HG03135 (cell line): ENCODE measurements at regions not wholly inside any gene's neighbourhood (a gene's known extent, or its start where the extent isn't known, plus 50 kb on each side); places are given as distances from the start of the nearest gene placed in this dataset.

Source experiments
- ATAC-seq: cut with Tn5 transposase; IDR thresholded peaks from one replicate; pipeline ENCODE4 v1.9.1; 2021; ENCODE audit warnings: mild to moderate bottlenecking, moderate library complexity; ENCODE audit not compliant: unreplicated experiment

DNA sequence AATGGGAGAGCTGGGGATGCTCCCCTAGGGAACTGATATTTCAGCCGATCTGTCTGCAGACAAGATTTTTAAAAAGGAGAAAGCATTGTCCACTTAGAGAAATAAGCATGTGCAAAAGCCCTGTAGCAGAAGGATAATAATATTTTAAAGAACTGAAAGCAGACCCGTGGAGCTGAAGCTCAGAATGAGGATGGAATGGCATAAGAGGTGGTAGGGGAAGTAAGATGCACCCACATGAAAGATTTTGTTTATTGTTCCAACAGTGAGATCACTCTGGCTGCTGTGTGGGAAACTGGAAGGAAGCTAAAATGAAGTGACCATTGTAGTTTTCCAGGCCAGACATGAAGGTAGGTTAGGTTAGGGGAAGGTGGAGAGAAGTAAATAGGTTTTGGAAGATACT is 266.4 kb upstream of the PRDM1 start:
- ATAC-seq: no peak

DNA sequence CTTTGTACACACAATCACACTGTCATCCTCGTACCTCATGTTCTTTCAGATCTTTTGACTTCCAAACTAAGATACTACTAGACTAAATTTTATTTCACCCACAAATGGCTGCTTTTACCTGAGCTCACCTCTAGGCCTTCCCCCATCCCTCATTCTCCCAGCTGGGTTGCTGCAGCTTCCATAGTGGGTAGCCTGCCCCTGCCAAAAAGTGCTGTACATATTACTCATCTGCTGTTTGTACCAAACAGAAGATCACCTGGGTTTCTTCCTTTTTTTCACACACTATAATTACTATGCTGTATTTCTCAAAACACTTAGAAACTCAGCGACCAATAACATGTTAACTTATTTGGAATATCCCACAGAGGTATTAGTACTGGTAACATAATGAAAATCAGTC is 267.6 kb upstream of the PRDM1 start:
- no peak for ATAC-seq

GRCh38 chr6:105817961-105818360 is 268.2 kb upstream of the PRDM1 start:
- ATAC-seq: no peak

GRCh38 chr6:105817370-105817769 is 268.8 kb upstream of the PRDM1 start:
- ATAC-seq: no peak

GRCh38 chr6:105816847-105817246 is 269.3 kb upstream of the PRDM1 start:
- ATAC-seq: no peak

DNA sequence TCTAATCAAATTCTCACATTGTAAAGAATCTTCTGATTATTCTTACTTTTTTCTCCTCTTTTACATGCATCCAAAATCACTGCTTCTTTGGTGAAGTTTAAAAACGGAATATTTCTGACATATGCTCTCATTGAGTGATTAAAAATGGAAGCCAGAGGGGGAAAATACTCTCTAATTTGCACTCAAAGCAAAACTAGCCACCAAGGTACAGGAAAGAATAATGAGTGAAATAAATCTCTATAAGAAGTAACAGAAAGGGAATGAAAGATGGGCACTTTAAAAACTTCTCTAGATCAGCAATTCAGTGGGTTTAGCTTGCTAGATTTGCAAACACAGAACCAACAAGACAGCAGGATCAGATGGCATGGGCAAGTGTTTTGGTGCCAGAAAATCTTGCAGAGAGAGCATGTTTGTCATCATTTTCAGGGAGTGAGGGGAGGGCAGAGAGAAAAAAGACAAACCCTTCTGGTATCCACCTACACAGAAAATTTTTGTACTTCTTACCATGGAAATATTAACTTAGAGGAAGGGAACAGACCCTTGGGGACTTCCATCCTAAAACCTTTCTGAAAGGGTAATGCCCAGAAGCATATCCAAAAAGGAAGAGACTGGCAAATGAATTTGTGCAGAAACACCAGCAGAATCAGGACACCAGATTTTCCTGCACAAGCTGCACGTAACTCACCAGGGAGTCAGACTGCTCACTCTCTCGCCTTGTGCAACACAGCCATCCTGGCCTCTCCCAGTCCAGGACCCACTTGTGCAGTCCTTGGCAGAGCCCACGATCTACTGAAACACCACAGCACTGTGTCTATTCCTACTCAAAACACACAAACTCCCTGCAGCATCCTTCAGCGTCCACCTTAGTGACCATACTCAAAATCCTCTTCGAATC is 270.2 kb upstream of the PRDM1 start:
- no peak for ATAC-seq

- ATAC-seq: no peak
These were observed 271.2 kb upstream of the PRDM1 start for GRCh38 chr6:105814745-105815536.

- ATAC-seq: no peak
These were observed 275.1 kb upstream of the PRDM1 start for GRCh38 chr6:105810922-105811482.

- peak; percentile 62 for ATAC-seq
These were observed 275.8 kb upstream of the PRDM1 start for GRCh38 chr6:105810105-105810921.

GRCh38 chr6:105808571-105808970 is 277.6 kb upstream of the PRDM1 start:
- ATAC-seq: no peak

DNA sequence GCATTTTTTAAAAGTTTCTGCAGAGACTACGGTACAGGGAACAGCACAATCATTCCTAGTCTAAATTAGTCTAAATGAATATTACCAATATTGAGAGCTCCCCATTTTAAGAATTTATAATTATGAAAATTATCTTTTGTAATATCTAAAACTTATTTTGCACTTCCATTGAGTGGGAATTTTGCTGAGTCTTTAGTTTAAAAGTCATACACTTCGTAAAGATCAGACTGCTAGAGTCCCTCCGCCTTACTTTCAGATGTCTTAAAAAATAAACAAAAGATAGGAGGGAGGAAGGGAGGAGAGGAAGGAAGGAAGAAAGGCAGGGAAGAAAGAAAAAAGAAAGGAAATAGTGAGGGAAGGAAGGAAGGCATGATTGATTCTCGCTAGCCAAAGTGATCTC is 278.2 kb upstream of the PRDM1 start:
- no peak for ATAC-seq

GRCh38 chr6:105806486-105806920 is 279.6 kb upstream of the PRDM1 start:
- no peak for ATAC-seq

- no peak for ATAC-seq
These were observed 280.6 kb upstream of the PRDM1 start for GRCh38 chr6:105805501-105806023.

GRCh38 chr6:105804424-105804823 is 281.7 kb upstream of the PRDM1 start:
- ATAC-seq: no peak

DNA sequence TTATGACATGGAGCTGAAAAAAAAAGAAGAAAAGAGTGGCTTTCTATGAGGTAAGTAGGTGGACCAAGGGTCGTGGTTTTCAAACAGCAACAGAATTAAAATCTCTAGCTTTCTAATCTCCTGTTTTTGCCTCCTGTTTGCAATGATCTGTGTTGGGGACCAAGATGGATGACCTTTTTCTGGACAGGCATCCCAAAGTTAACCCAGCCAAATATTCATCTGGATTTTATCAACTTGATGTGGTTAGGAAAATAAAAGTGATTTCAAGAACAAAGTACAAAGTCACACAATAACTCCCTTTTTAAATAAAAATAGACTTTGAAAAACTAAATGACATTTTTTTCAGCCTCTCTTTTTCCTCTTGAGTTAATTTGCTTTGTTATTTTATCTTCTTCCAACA is 282.1 kb upstream of the PRDM1 start:
- ATAC-seq: no peak

DNA sequence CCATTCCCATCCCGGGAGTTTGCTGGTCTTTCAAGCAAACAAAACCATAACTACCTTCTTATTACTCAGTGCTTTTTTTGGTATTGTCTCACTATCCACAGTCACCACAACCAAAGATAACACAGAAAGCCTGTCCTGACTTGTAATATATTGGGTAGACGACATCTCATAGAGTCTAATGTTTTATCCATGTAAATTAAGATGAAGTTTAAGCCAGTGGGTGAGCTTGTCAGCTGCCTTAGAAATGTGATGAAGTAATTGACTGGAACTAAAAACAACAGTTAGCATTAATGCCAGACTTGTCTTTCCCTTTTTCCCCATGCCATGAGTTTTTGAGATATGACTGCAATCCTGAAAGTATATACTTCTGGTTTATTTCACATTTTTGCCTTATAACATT is 282.7 kb upstream of the PRDM1 start:
- no peak for ATAC-seq

- ATAC-seq: no peak
These were observed 283.4 kb upstream of the PRDM1 start for GRCh38 chr6:105802703-105803102.

DNA sequence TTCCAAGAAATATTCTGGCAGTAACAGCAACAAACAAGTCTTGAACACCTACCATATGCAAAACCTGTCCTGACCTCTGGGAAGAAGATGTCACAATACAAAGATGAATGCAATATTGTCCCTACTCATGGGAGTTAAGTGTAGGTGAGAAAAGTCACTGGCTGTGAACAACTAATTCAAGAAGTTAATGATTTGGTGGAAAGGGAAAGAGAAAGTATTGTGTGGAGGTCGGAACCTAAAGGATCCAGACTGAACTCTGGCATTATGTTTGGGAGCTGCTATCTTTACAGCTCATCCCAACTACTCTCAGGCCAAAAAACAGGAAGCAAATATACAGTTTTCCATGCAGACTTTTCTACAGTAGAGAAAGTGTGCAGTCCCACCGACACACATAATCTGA is 285.3 kb upstream of the PRDM1 start:
- ATAC-seq: no peak

GRCh38 chr6:105800398-105800797 is 285.7 kb upstream of the PRDM1 start:
- no peak for ATAC-seq

GRCh38 chr6:105799056-105799455 is 287.1 kb upstream of the PRDM1 start:
- ATAC-seq: no peak
